GM21619 (cell line): ENCODE measurements at regions not wholly inside any gene's neighbourhood (a gene's known extent, or its start where the extent isn't known, plus 50 kb on each side); places are given as distances from the start of the nearest gene placed in this dataset.
A peak's percentile ranks its signal among the peaks of the same experiment; 100 is the strongest.
"Not testable (repeated sequence)": the region's sequence is repeated elsewhere in the genome, so short reads cannot be mapped to it uniquely, and the experiment has no call there.

ENCODE experiments used
- ATAC-seq: cut with Tn5 transposase; IDR thresholded peaks from one replicate; pipeline ENCODE4 v1.9.1; 2021; ENCODE audit not compliant: unreplicated experiment

GRCh38 chr3:74295479-74295878 is 319.0 kb downstream of the CNTN3 start:
- ATAC-seq = no peak

- no peak for ATAC-seq
Observed at GRCh38 chr3:74288761-74289160, 325.7 kb downstream of the CNTN3 start.

- no peak for ATAC-seq
Observed at GRCh38 chr3:74287557-74287956, 326.9 kb downstream of the CNTN3 start.

GRCh38 chr3:74282202-74282601 is 332.3 kb downstream of the CNTN3 start:
- no peak for ATAC-seq

- no peak for ATAC-seq
Observed at GRCh38 chr3:74281705-74282104, 332.8 kb downstream of the CNTN3 start.

GRCh38 chr3:74273555-74274402 is 340.7 kb downstream of the CNTN3 start:
- ATAC-seq = no peak

GRCh38 chr3:74273091-74273490 is 341.4 kb downstream of the CNTN3 start:
- no peak for ATAC-seq

- ATAC-seq = no peak
Observed at GRCh38 chr3:74271541-74271940, 342.9 kb downstream of the CNTN3 start.

- ATAC-seq = no peak
Observed at GRCh38 chr3:74269689-74270088, 344.8 kb downstream of the CNTN3 start.

- ATAC-seq = no peak
Observed at GRCh38 chr3:74268753-74269152, 345.7 kb downstream of the CNTN3 start.

- peak; percentile 70 for ATAC-seq
Observed at GRCh38 chr3:74267588-74268184, 346.8 kb downstream of the CNTN3 start.

GRCh38 chr3:74267131-74267530 is 347.3 kb downstream of the CNTN3 start:
- ATAC-seq = no peak

- no peak for ATAC-seq
Observed at GRCh38 chr3:74265069-74265468, 349.4 kb downstream of the CNTN3 start.

- ATAC-seq = no peak
Observed at GRCh38 chr3:74263031-74263430, 351.4 kb downstream of the CNTN3 start.

- ATAC-seq = no peak
Observed at GRCh38 chr3:74233091-74233490, 381.4 kb downstream of the CNTN3 start.

GRCh38 chr3:74217467-74217866 is 397.0 kb downstream of the CNTN3 start:
- ATAC-seq = no peak

GRCh38 chr3:74214286-74214685 is 400.2 kb downstream of the CNTN3 start:
- ATAC-seq = no peak

GRCh38 chr3:74210739-74211138 is 403.7 kb downstream of the CNTN3 start:
- no peak for ATAC-seq

- no peak for ATAC-seq
Observed at GRCh38 chr3:74200952-74201351, 413.5 kb downstream of the CNTN3 start.

GRCh38 chr3:74178664-74179063 is 435.8 kb downstream of the CNTN3 start:
- ATAC-seq = not testable (repeated sequence)

- ATAC-seq = no peak
Observed at GRCh38 chr3:74173090-74173489, 441.4 kb downstream of the CNTN3 start.

GRCh38 chr3:74167926-74168325 is 446.5 kb downstream of the CNTN3 start:
- no peak for ATAC-seq

GRCh38 chr3:74165211-74165610 is 449.2 kb downstream of the CNTN3 start:
- no peak for ATAC-seq
